ENCODE measurements at regions not wholly inside any gene's neighbourhood (a gene's known extent, or its start where the extent isn't known, plus 50 kb on each side); places are given as distances from the start of the nearest gene placed in this dataset.
A peak's percentile ranks its signal among the peaks of the same experiment; 100 is the strongest.

DNA sequence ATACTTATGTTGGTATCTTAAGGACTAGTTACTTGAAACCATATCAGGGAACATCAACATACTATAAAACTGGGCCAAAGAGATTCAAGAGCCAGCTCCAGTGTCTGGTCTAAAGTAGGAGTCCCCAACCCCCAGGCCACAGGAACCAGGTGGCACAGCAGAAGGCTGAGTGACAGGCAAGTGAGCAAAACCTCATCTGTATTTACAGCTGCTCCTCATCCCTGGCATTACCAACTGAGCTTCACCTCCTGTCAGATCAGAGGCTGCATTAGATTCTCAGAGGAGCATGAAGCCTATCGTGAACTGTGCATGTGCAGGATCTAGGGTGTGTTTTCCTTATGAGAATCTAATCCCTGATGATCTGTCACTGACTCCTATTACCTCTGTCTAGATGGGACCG lies 581.6 kb upstream of the CDH9 start:
- Mint-ChIP-seq H3K27ac (no peak overlapping the region), H3K36me3 (ENCODE audit: low read depth) (no peaks in the 10 kb centered on the region), H3K4me3 (no peak overlapping the region), H3K9me3 (no peaks in the 10 kb centered on the region), H3K4me1 (no peaks in the 10 kb centered on the region), H3K27me3 (ENCODE audit: low read depth) (no peaks in the 10 kb centered on the region)
- TF ChIP-seq, protein P1, sequence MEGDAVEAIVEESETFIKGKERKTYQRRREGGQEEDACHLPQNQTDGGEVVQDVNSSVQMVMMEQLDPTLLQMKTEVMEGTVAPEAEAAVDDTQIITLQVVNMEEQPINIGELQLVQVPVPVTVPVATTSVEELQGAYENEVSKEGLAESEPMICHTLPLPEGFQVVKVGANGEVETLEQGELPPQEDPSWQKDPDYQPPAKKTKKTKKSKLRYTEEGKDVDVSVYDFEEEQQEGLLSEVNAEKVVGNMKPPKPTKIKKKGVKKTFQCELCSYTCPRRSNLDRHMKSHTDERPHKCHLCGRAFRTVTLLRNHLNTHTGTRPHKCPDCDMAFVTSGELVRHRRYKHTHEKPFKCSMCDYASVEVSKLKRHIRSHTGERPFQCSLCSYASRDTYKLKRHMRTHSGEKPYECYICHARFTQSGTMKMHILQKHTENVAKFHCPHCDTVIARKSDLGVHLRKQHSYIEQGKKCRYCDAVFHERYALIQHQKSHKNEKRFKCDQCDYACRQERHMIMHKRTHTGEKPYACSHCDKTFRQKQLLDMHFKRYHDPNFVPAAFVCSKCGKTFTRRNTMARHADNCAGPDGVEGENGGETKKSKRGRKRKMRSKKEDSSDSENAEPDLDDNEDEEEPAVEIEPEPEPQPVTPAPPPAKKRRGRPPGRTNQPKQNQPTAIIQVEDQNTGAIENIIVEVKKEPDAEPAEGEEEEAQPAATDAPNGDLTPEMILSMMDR (IDR thresholded peaks at IDR 0.05; ENCODE audit: unreplicated experiment in 3 of 3): no peak

DNA sequence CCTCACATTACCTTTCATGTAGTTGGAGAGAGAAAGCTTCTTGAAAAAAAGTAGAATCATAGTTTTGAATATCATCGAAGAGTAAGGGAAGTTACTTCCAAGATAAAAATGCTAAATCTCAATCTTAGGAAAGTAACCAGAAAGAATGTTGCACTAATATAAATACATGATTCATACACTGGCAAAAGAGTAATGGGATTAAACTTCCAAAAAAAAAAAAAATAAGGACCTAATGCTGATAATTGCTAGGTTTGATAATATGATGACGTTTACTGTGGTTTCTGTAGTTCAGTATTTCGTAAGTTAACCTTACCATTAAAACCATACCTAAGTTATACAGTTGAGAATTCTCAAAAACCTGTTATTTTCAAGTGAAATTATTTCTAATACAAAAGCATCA lies 573.8 kb upstream of the CDH9 start:
- no peaks in the 10 kb centered on the region for H3K36me3 Mint-ChIP-seq (ENCODE audit: low read depth)
- TF ChIP-seq, protein P1 (IDR thresholded peaks at IDR 0.05; ENCODE audit: unreplicated experiment in 3 of 3): no peak
- no peaks in the 10 kb centered on the region for H3K27me3 Mint-ChIP-seq (ENCODE audit: low read depth)
- H3K27ac Mint-ChIP-seq: no peak overlapping the region
- no peak overlapping the region for H3K4me3 Mint-ChIP-seq
- no peaks in the 10 kb centered on the region for H3K4me1 Mint-ChIP-seq
- H3K9me3 Mint-ChIP-seq: no peaks in the 10 kb centered on the region

DNA sequence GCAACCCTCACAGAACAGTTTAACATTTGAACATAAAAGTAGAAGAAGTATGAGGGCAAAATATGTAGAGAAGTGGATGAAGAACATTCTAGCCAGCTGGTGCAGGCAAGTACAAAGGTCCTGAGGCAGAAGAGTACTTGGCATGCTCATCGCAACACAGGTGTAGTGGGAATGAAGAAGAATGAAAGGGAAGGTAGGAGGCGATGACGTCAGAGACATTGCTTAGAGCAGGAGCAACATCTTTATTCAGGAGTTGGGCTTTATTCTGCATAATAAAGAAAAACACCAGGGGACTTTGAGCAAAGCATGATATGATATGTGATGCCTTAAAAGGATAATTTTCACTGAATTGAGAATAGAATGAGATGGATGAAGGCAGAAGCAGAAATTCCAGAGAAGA lies 570.6 kb upstream of the CDH9 start:
- no peaks in the 10 kb centered on the region for H3K36me3 Mint-ChIP-seq (ENCODE audit: low read depth)
- H3K27ac Mint-ChIP-seq: no peak overlapping the region
- no peaks in the 10 kb centered on the region for H3K27me3 Mint-ChIP-seq (ENCODE audit: low read depth)

DNA sequence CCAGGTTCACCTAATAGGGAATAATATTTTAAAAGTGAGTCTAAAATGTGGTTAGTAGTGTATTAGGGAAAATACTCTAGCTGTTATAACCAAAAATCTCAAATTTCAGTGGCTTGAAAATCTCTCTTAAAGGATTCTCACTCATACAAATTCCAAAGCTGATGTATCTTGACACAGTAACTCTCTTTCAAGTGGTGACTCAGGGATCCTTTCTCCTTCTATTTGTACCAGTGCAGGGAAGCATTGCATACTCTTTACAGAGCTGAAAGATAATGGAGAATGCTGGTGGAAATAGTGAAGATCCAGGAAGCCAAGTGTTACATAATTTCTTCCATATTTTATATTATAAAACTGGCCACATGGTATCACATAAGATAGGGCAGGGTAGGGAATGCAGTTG lies 560.2 kb upstream of the CDH9 start:
- Mint-ChIP-seq H3K4me3 (no peak overlapping the region), H3K27ac (peak overlapping the region; percentile 51 to 56 (median 51)), H3K36me3 (ENCODE audit: low read depth) (no peaks in the 10 kb centered on the region), H3K27me3 (ENCODE audit: low read depth) (no peaks in the 10 kb centered on the region), H3K4me1 (peaks cover 6% of the 10 kb centered on the region), H3K9me3 (no peaks in the 10 kb centered on the region)
- TF ChIP-seq, protein P1 (IDR thresholded peaks at IDR 0.05; ENCODE audit: unreplicated experiment in 3 of 3): no peak

More for the DNA sequence above, 570.6 kb upstream of the CDH9 start:
- TF ChIP-seq, protein P1 (IDR thresholded peaks at IDR 0.05; ENCODE audit: unreplicated experiment in 3 of 3): no peak
- Mint-ChIP-seq H3K4me3 (no peak overlapping the region), H3K4me1 (no peaks in the 10 kb centered on the region), H3K9me3 (no peaks in the 10 kb centered on the region)

DNA sequence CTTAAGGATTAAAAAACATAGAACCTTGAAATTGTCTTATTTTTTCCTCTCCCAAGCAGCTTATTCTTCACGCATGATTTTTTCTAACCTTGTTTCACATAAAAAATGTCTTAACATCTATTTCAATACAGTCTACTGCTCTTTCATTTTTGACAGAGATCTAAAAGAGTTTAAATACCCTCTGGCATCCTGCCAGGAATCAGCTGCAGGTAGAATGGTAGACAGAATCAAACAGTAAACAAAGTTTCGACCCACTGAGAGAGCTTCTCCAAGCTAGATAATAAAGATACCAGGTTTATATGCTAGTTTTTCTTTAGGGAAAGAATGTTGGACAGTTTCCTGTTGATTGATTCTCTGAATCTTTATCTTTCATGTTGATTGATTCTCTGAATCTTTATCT lies 555.8 kb upstream of the CDH9 start:
- no peaks in the 10 kb centered on the region for H3K9me3 Mint-ChIP-seq
- H3K36me3 Mint-ChIP-seq (ENCODE audit: low read depth): no peaks in the 10 kb centered on the region
- H3K4me1 Mint-ChIP-seq: peaks cover 6% of the 10 kb centered on the region
- TF ChIP-seq, protein P1 (IDR thresholded peaks at IDR 0.05; ENCODE audit: unreplicated experiment in 3 of 3): no peak
- H3K27ac Mint-ChIP-seq: peak overlapping the region; percentile 30 to 77 (median 56)
- H3K4me3 Mint-ChIP-seq: no peak overlapping the region
- H3K27me3 Mint-ChIP-seq (ENCODE audit: low read depth): no peaks in the 10 kb centered on the region

DNA sequence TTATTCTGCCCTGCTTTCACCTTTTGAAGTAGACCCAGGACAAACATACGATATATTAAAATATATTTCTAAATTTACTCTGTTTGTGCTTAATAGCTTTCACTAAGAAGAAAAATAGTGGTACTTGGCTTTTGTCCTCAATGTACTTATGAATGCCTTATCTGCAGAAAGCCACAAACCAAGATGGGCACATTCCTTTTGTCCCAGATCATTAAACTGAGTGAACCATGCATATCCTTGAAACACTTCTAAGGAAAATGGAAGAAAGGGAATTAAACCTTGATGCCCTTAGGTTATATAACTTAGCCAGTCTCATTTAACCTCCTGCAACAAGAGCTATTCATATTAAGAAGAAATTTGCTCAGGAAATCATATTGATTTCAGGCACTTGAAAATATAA lies 553.8 kb upstream of the CDH9 start:
- Mint-ChIP-seq H3K4me3 (no peak overlapping the region), H3K27ac (no peak overlapping the region), H3K4me1 (no peaks in the 10 kb centered on the region), H3K36me3 (ENCODE audit: low read depth) (no peaks in the 10 kb centered on the region), H3K27me3 (ENCODE audit: low read depth) (no peaks in the 10 kb centered on the region), H3K9me3 (peaks cover 9% of the 10 kb centered on the region)
- TF ChIP-seq, protein P1 (IDR thresholded peaks at IDR 0.05; ENCODE audit: unreplicated experiment in 3 of 3): no peak

All from nephron (organoid).